OCI-LY3 (cell line): ENCODE measurements at regions not wholly inside any gene's neighbourhood (a gene's known extent, or its start where the extent isn't known, plus 50 kb on each side); places are given as distances from the start of the nearest gene placed in this dataset.

Experiments
- H2AFZ ChIP-seq: fragments of 200-600, 300-600 bp; shearing (Covaris generic); 2 replicates; pipeline ENCODE4 v1.6.0; 2014; ENCODE audit warnings: antibody characterized with exemption, low read depth, low read length
- H3K27ac ChIP-seq: fragments of 200-600, 300-600 bp; sonication (generic); 2 replicates; pipeline ENCODE4 v1.5.1; 2014; ENCODE audit warnings: mild to moderate bottlenecking, low read length, moderate library complexity, mixed read lengths
- H3K27me3 ChIP-seq: fragments of 200-600, 300-600 bp; sonication (generic); 2 replicates; pipeline ENCODE4 v1.6.1; 2014; ENCODE audit warnings: low read depth, low read length, mixed read lengths
- H3K36me3 ChIP-seq: fragments of 200-600, 300-600 bp; sonication (generic); replicated peaks from 2 replicates; pipeline ENCODE3; 2014; ENCODE audit warnings: low read depth, low read length, mixed read lengths
- H3K4me1 ChIP-seq: fragments of 300-600, 200-600 bp; sonication (generic); 2 replicates; pipeline ENCODE4 v1.6.1; 2014; ENCODE audit warnings: low read length, mixed read lengths
- H3K4me2 ChIP-seq: fragments of 200-600, 300-600 bp; sonication (generic); 2 replicates; pipeline ENCODE4 v1.6.1; 2014; ENCODE audit warnings: low read length, mixed read lengths
- H3K4me3 ChIP-seq: fragments of 300-600, 200-600 bp; sonication (generic); 2 replicates; pipeline ENCODE4 v1.5.1; 2014; ENCODE audit warnings: antibody characterized with exemption, mild to moderate bottlenecking, low read length, moderate library complexity
- H3K79me2 ChIP-seq: fragments of 300-600, 200-600 bp; shearing (Covaris generic); 2 replicates; pipeline ENCODE4 v1.6.1; 2014; ENCODE audit warnings: mild to moderate bottlenecking, low read length, mixed read lengths
- H3K9ac ChIP-seq: fragments of 300-600, 200-600 bp; shearing (Covaris generic); 2 replicates; pipeline ENCODE4 v1.6.0; 2014; ENCODE audit warnings: mild to moderate bottlenecking, low read length, moderate library complexity
- H3K9me3 ChIP-seq: fragments of 200-600, 300-600 bp; shearing (Covaris generic); 2 replicates; pipeline ENCODE4 v1.6.1; 2014; ENCODE audit warnings: low read length, mixed read lengths; ENCODE audit not compliant: insufficient read depth
- H4K20me1 ChIP-seq: fragments of 200-600, 300-600 bp; sonication (generic); 2 replicates; pipeline ENCODE4 v1.6.1; 2016; ENCODE audit warnings: low read length, mixed read lengths; ENCODE audit not compliant: insufficient read depth
- EZH2phosphoT487 ChIP-seq: fragments of 200-600 bp; shearing (Covaris generic); IDR thresholded peaks from 2 replicates; pipeline ENCODE4 v1.6.1; 2018; ENCODE audit warnings: antibody characterized with exemption, mixed run types, low read depth
- TF ChIP-seq, protein P1 (sequence below): fragments of 200-600, 300-600 bp; sonication (generic); IDR thresholded peaks from 2 replicates; pipeline ENCODE4 v1.5.1; 2014; ENCODE audit warnings: antibody characterized with exemption, low read length, low read depth

DNA sequence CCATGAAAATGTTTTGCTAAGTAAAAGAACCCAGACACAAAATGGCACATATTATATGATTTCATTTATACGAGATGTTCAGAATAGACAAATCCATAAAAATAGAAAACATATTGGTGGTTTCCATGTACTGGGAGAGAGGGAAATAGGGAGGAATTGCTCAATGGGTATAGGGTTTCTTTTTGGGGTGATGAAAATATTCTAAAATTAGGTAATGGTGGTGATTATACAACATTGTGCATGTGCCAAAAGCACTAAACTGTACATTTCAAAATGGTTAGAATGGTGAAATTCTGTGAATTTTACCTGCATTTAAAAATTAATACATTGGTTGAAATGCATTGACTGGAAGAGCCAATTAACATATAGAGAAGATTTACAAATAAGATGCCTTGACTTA lies 613.9 kb downstream of the TNS3 start:
- Histone ChIP-seq H3K27ac (no peak overlapping the region), H2AFZ (no peak overlapping the region), H3K27me3 (no peaks in the 10 kb centered on the region), H4K20me1 (no peaks in the 10 kb centered on the region), H3K36me3 (peaks cover 6% of the 10 kb centered on the region), H3K4me1 (no peaks in the 10 kb centered on the region), H3K9ac (no peak overlapping the region), H3K4me2 (no peak overlapping the region), H3K4me3 (no peak overlapping the region), H3K79me2 (no peaks in the 10 kb centered on the region), H3K9me3 (peaks cover 9% of the 10 kb centered on the region; the same call in 1 of the 2 replicates)
- TF ChIP-seq, protein P1, sequence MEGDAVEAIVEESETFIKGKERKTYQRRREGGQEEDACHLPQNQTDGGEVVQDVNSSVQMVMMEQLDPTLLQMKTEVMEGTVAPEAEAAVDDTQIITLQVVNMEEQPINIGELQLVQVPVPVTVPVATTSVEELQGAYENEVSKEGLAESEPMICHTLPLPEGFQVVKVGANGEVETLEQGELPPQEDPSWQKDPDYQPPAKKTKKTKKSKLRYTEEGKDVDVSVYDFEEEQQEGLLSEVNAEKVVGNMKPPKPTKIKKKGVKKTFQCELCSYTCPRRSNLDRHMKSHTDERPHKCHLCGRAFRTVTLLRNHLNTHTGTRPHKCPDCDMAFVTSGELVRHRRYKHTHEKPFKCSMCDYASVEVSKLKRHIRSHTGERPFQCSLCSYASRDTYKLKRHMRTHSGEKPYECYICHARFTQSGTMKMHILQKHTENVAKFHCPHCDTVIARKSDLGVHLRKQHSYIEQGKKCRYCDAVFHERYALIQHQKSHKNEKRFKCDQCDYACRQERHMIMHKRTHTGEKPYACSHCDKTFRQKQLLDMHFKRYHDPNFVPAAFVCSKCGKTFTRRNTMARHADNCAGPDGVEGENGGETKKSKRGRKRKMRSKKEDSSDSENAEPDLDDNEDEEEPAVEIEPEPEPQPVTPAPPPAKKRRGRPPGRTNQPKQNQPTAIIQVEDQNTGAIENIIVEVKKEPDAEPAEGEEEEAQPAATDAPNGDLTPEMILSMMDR = no peak
- TF ChIP-seq EZH2phosphoT487 = no peak

- H3K79me2 ChIP-seq = no peaks in the 10 kb centered on the region
- TF ChIP-seq, protein P1 = no peak
- no peak for TF ChIP-seq EZH2phosphoT487
- peaks cover 9% of the 10 kb centered on the region; the same call in 1 of the 2 replicates for H3K9me3 ChIP-seq
- H2AFZ ChIP-seq = no peak overlapping the region
- no peaks in the 10 kb centered on the region for H3K4me1 ChIP-seq
- H4K20me1 ChIP-seq = no peaks in the 10 kb centered on the region
- H3K9ac ChIP-seq = no peak overlapping the region
- H3K4me2 ChIP-seq = no peak overlapping the region
- peaks cover 6% of the 10 kb centered on the region for H3K36me3 ChIP-seq
- H3K27ac ChIP-seq = no peak overlapping the region
- no peaks in the 10 kb centered on the region for H3K27me3 ChIP-seq
- no peak overlapping the region for H3K4me3 ChIP-seq
Measured at GRCh38 chr7:46963719-46964118, 618.2 kb downstream of the TNS3 start.

DNA sequence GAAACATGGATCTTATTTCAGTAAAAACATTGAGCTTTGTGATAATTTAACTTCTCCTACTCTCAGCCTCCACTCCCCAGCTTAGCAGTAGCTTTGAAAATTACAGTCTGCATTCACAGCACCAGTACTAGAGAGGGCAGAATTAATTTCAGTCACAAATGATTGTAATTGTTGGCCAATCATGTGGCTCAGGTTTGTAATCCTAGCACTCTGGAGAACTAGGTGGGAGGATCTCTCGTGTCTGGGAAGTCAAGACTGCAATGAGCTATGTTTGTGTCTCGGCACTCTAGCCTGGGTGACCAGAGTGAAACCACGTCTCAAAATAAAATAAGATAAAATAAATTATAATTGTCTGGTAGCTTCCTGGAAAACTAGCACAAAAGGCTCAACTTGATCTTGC lies 620.9 kb downstream of the TNS3 start:
- no peaks in the 10 kb centered on the region for H4K20me1 ChIP-seq
- H3K4me2 ChIP-seq = no peak overlapping the region
- H3K4me3 ChIP-seq = no peak overlapping the region
- peaks cover 4% of the 10 kb centered on the region for H3K36me3 ChIP-seq
- peaks cover 9% of the 10 kb centered on the region; the same call in 1 of the 2 replicates for H3K9me3 ChIP-seq
- no peak for TF ChIP-seq EZH2phosphoT487
- TF ChIP-seq, protein P1 = no peak
- no peaks in the 10 kb centered on the region for H3K79me2 ChIP-seq
- H3K9ac ChIP-seq = no peak overlapping the region
- no peak overlapping the region for H3K27ac ChIP-seq
- H3K27me3 ChIP-seq = no peaks in the 10 kb centered on the region
- H2AFZ ChIP-seq = no peak overlapping the region
- H3K4me1 ChIP-seq = no peaks in the 10 kb centered on the region

DNA sequence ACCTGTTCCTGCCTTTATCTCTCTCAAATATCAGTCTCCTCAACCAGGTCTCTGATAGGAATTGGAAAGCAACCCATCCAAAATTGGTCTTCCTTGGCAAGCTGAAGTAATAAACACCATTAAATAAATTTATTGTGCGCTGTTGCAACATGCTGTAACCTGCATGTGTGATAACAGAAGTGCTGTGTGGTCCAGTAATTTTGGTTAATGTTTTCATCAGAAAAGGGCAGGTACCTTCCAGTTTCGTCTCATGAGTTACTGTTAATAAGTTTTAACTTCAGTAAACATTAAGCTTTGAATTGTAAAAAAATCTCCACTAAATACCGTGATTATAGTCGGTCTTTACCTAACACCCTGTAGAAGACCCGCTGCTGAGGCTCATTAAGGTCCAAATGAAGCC lies 624.7 kb downstream of the TNS3 start:
- no peaks in the 10 kb centered on the region for H4K20me1 ChIP-seq
- no peak overlapping the region for H3K4me2 ChIP-seq

More for the DNA sequence above, 624.7 kb downstream of the TNS3 start:
- Histone ChIP-seq H3K4me1 (no peaks in the 10 kb centered on the region), H2AFZ (no peak overlapping the region), H3K36me3 (no peaks in the 10 kb centered on the region), H3K27ac (no peak overlapping the region), H3K9me3 (no peaks in the 10 kb centered on the region), H3K9ac (no peak overlapping the region), H3K79me2 (no peaks in the 10 kb centered on the region), H3K4me3 (no peak overlapping the region), H3K27me3 (no peaks in the 10 kb centered on the region)
- TF ChIP-seq, protein P1 = no peak
- TF ChIP-seq EZH2phosphoT487 = no peak
